ENCODE measurements at regions not wholly inside any gene's neighbourhood (a gene's known extent, or its start where the extent isn't known, plus 50 kb on each side); places are given as distances from the start of the nearest gene placed in this dataset.

DNA sequence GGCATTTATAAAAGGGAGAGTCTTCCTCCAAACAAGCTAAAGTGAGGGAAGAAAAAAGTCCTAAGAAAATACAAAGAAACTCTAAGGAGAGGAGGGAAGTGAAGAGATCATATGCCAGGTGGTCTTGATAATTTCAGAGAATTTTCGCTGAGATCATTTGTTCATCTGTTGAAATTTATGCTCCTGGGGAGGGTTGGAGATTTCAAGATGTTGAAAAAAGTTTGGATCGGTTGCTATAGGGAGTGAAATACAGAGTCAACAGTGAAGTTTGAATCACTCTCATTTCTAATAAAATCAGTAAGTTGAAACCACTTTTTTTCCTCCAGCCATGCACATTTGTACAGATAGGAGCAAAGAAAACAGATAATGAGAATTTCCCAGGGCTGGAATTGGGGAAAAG lies 299.1 kb upstream of the ADAMTS5 start:
- no peak for TF ChIP-seq EZH2 (IDR thresholded peaks at IDR 0.05; ENCODE audit: borderline replicate concordance, low read length)
- TF ChIP-seq, protein P1, sequence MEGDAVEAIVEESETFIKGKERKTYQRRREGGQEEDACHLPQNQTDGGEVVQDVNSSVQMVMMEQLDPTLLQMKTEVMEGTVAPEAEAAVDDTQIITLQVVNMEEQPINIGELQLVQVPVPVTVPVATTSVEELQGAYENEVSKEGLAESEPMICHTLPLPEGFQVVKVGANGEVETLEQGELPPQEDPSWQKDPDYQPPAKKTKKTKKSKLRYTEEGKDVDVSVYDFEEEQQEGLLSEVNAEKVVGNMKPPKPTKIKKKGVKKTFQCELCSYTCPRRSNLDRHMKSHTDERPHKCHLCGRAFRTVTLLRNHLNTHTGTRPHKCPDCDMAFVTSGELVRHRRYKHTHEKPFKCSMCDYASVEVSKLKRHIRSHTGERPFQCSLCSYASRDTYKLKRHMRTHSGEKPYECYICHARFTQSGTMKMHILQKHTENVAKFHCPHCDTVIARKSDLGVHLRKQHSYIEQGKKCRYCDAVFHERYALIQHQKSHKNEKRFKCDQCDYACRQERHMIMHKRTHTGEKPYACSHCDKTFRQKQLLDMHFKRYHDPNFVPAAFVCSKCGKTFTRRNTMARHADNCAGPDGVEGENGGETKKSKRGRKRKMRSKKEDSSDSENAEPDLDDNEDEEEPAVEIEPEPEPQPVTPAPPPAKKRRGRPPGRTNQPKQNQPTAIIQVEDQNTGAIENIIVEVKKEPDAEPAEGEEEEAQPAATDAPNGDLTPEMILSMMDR (conservative IDR thresholded peaks at IDR 0.05 in 1 of 2, IDR thresholded peaks at IDR 0.05 in 1 of 2; ENCODE audit: extremely low read depth in 1 of 2, insufficient read depth in 1 of 2, low read depth in 1 of 2, low read length in 2 of 2), result no peak
